Lower leg skin (tissue), 3 donors: ENCODE measurements at regions not wholly inside any gene's neighbourhood (a gene's known extent, or its start where the extent isn't known, plus 50 kb on each side); places are given as distances from the start of the nearest gene placed in this dataset.

Experiments used
- POLR2A ChIP-seq, 2 donors: fragments of 450-650 bp; IDR thresholded peaks; one replicate each; pipeline ENCODE4 v1.6.1; 2016 to 2017; ENCODE audit warnings: antibody characterized with exemption in 2 of 2, mild to moderate bottlenecking in 1 of 2, moderate library complexity in 1 of 2
- TF ChIP-seq, protein P1 (sequence below), 3 donors: fragments of 450-650 bp; IDR thresholded peaks; one replicate each; pipeline ENCODE4 v1.5.1; 2016; ENCODE audit warnings: antibody characterized with exemption in 3 of 3, mild to moderate bottlenecking in 3 of 3, moderate library complexity in 2 of 3

DNA sequence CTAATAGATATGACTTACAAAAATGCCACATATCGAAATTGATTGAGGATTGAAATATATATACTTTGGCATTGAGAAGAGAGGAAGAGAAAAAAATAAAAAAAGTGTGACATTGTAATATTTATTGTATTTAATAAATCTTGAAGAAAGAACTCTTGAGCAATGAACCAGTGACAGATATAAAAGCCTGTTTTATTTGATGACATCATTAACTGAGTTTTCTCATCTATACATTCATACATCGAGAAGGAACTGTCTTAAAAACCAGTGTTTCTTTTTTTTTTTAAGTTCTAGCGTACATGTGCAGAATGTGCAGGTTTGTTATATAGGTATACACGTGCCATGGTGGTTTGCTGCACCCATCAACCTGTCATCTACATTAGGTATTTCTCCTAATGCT, 368.2 kb downstream of the SNAPC1 start:
- no peak for TF ChIP-seq POLR2A (IDR thresholded peaks at IDR 0.05)
- TF ChIP-seq, protein P1, sequence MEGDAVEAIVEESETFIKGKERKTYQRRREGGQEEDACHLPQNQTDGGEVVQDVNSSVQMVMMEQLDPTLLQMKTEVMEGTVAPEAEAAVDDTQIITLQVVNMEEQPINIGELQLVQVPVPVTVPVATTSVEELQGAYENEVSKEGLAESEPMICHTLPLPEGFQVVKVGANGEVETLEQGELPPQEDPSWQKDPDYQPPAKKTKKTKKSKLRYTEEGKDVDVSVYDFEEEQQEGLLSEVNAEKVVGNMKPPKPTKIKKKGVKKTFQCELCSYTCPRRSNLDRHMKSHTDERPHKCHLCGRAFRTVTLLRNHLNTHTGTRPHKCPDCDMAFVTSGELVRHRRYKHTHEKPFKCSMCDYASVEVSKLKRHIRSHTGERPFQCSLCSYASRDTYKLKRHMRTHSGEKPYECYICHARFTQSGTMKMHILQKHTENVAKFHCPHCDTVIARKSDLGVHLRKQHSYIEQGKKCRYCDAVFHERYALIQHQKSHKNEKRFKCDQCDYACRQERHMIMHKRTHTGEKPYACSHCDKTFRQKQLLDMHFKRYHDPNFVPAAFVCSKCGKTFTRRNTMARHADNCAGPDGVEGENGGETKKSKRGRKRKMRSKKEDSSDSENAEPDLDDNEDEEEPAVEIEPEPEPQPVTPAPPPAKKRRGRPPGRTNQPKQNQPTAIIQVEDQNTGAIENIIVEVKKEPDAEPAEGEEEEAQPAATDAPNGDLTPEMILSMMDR (IDR thresholded peaks at IDR 0.05): no peak
